Neural progenitor cell (in vitro differentiated cells): ENCODE measurements at regions not wholly inside any gene's neighbourhood (a gene's known extent, or its start where the extent isn't known, plus 50 kb on each side); places are given as distances from the start of the nearest gene placed in this dataset.

Experiments used
- CTCF ChIP-seq: fragments of 200-600 bp; sonication (generic); IDR thresholded peaks from 2 replicates; pipeline ENCODE4 v1.5.1; 2017; ENCODE audit warnings: antibody characterized with exemption, mild to moderate bottlenecking
- EZH2 ChIP-seq: fragments of 200-600 bp; sonication (generic); IDR thresholded peaks from 2 replicates; pipeline ENCODE4 v1.6.1; 2017; ENCODE audit warnings: antibody characterized with exemption, mild to moderate bottlenecking, moderate library complexity
- EZH2phosphoT487 ChIP-seq: fragments of 200-600 bp; sonication (generic); IDR thresholded peaks from 2 replicates; pipeline ENCODE4 v1.6.1; 2017; ENCODE audit warnings: antibody characterized with exemption

GRCh38 chr5:106205916-106206571 is 1464.7 kb downstream of the EFNA5 start:
- no peak for TF ChIP-seq CTCF
- no peak for TF ChIP-seq EZH2
- TF ChIP-seq EZH2phosphoT487, result no peak
